NB4 (cell line): ENCODE measurements at regions not wholly inside any gene's neighbourhood (a gene's known extent, or its start where the extent isn't known, plus 50 kb on each side); places are given as distances from the start of the nearest gene placed in this dataset.
"Not testable (repeated sequence)": the region's sequence is repeated elsewhere in the genome, so short reads cannot be mapped to it uniquely, and the experiment has no call there.

ENCODE experiments used
- DNase-seq: peaks from one replicate; pipeline ENCODE4 v3.0.0; 2010; ENCODE audit warnings: low read depth
- H3K4me3 ChIP-seq: one replicate; pipeline ENCODE4 v1.5.1; 2011; ENCODE audit warnings: mild to moderate bottlenecking, low read depth, low read length, moderate library complexity
- CTCF ChIP-seq: IDR thresholded peaks from one replicate; pipeline ENCODE4 v1.5.1; 2012; ENCODE audit warnings: low read depth, low read length
- MAX ChIP-seq: IDR thresholded peaks from 2 replicates; pipeline ENCODE4 v1.6.1; 2011; ENCODE audit warnings: low read depth, low read length
- MYC ChIP-seq: IDR thresholded peaks from 2 replicates; pipeline ENCODE4 v1.6.1; 2011; ENCODE audit warnings: low read depth, low read length
- POLR2A ChIP-seq: IDR thresholded peaks from 2 replicates; pipeline ENCODE4 v1.6.1; 2011; ENCODE audit warnings: mild to moderate bottlenecking; ENCODE audit not compliant: insufficient read length; ENCODE audit errors: extremely low read depth

- TF ChIP-seq CTCF, result no peak
- no peak for TF ChIP-seq POLR2A
- no peak for TF ChIP-seq MYC
- TF ChIP-seq MAX, result no peak
- no peak overlapping the region for H3K4me3 ChIP-seq
- DNase-seq, result no peak
Observed at GRCh38 chr13:89514534-89515312, 1832.8 kb upstream of the MIR17HG start.

- no peak overlapping the region for H3K4me3 ChIP-seq
- TF ChIP-seq CTCF, result no peak
- TF ChIP-seq POLR2A, result no peak
- TF ChIP-seq MAX, result no peak
- TF ChIP-seq MYC, result no peak
- no peak for DNase-seq
Observed at GRCh38 chr13:89515948-89516347, 1831.5 kb upstream of the MIR17HG start.

- H3K4me3 ChIP-seq, result no peak overlapping the region
- no peak for TF ChIP-seq CTCF
- no peak for TF ChIP-seq MAX
- TF ChIP-seq POLR2A, result no peak
- TF ChIP-seq MYC, result no peak
- DNase-seq, result no peak
Observed at GRCh38 chr13:89518289-89519077, 1829.0 kb upstream of the MIR17HG start.

- DNase-seq, result no peak
- no peak for TF ChIP-seq POLR2A
- no peak for TF ChIP-seq CTCF
- TF ChIP-seq MYC, result no peak
- TF ChIP-seq MAX, result no peak
- H3K4me3 ChIP-seq, result no peak overlapping the region
Observed at GRCh38 chr13:89520468-89520867, 1827.0 kb upstream of the MIR17HG start.

GRCh38 chr13:89521672-89522071 lies 1825.8 kb upstream of the MIR17HG start:
- DNase-seq, H3K4me3 ChIP-seq: not testable (repeated sequence)
